GM12874 (cell line): ENCODE measurements at regions not wholly inside any gene's neighbourhood (a gene's known extent, or its start where the extent isn't known, plus 50 kb on each side); places are given as distances from the start of the nearest gene placed in this dataset.

Experiments
- CTCF ChIP-seq: IDR thresholded peaks from 2 replicates; pipeline ENCODE4 v1.5.1; 2011; ENCODE audit warnings: low read depth, mild to moderate bottlenecking, control low read depth, low read length, moderate library complexity; ENCODE audit not compliant: insufficient read depth

- peak; percentile 69 for TF ChIP-seq CTCF
These were observed 114.0 kb downstream of the C16orf95 start for GRCh38 chr16:87203060-87203656.

GRCh38 chr16:87206646-87207451 is 110.3 kb downstream of the C16orf95 start:
- no peak for TF ChIP-seq CTCF

DNA sequence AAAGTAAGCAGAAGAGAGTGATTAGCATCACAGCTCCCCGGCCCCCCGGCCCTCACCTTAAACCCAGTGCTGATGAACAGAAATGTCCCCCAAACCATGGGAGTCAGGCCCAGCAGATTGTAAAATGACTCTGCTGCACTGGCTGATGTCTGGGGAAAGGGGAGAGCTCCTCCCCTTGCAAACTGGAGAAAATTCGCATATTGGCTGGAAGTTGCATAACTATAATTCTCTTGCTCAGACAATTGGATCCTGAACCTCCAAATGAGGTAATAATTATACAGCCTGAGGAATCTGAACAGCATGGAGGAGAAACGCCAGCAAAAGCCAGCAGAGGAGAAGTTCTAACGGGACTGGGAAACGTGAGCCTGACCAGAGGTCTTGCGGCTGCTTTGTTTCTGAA is 109.7 kb downstream of the C16orf95 start:
- no peak for TF ChIP-seq CTCF

- no peak for TF ChIP-seq CTCF
These were observed 109.2 kb downstream of the C16orf95 start for GRCh38 chr16:87207965-87208364.

- TF ChIP-seq CTCF, result no peak
These were observed 107.2 kb downstream of the C16orf95 start for GRCh38 chr16:87209808-87210512.

DNA sequence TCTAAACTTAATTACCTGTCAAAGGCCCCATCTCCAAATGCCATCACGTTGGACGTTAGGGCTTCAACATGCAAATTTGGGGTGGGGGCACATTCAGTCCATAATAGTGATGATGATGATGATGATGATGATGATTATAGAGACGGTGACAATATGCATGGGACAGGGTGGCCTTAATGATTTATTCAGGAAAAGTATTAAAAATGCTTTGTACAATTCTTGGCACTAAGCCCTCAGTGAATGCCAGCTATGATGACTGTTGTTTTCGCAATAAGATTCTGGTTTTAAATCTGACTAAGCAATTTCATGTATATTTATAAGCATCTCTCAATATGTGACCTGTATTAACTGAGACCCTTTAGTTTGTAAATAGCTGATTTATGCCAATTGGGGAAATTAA is 106.3 kb downstream of the C16orf95 start:
- no peak for TF ChIP-seq CTCF

DNA sequence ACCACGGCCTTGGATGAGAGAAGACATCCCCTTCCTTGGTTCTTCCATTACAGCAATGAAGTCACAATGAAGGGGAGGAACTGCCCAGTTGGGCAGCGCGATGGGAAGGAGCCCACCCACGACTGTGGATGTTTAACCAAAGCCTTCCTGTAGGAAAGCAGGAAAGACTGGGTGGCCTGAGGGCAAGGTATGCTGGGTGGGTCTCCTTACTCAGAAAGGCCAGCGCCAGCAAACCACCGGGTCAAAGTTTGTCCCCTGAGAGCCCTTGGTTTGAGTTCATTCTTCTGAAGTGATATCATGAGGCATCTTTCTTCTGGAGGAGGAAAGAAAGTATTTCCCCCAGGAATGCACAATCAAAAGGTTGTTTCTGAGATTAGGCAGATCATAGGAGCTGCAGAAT is 105.2 kb downstream of the C16orf95 start:
- TF ChIP-seq CTCF, result no peak
